H54 (cell line): ENCODE measurements at regions not wholly inside any gene's neighbourhood (a gene's known extent, or its start where the extent isn't known, plus 50 kb on each side); places are given as distances from the start of the nearest gene placed in this dataset.
A peak's percentile ranks its signal among the peaks of the same experiment; 100 is the strongest.

Experiments
- DNase-seq: peaks from one replicate; pipeline ENCODE4 v3.0.0; 2011; ENCODE audit warnings: low spot score, mixed read lengths; ENCODE audit not compliant: insufficient read length
- FAIRE-seq: peaks from 3 replicates; lab custom pipeline; 2011; peaks lifted over from hg19 to GRCh38; lab: Jason Lieb, UNC
- POLR2A ChIP-seq: IDR thresholded peaks from 2 replicates; pipeline ENCODE4 v1.6.1; 2011; ENCODE audit warnings: low read depth, mild to moderate bottlenecking, low read length

DNA sequence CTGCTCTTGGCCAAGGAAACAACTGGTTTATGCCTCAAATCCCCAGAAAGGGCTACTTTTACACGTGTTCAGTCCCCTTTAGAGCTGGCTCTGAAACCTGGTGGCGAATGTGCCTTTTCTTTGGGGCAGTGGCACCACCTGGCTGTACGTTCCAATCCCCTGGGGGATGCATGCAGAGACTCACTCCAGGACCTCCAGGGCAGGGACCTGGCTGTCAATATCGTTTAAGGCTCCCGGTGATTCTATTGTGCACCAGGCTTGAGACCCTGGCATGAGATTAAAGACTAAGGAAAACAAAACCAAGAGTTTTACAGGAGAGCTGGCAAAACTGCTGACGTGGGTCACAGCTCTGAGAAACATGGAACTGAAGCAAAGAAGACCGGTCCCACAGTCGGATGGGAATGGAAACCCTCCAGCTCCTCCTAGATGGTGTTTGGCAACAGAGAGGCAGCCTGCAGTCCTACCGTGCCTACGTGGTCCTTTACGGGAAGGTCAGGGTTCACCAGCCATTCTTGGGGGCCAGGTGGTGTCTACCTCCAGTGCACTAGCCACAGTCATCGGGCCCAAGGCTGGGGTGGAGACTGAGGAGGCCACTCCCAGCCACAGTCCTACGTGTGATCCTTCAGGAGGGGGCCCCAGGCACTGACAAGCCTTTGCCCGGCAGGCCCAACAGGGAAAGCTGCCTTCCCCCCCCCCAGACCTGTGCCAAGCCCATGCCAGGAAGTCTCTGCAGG is 203.3 kb upstream of the CST7 start:
- 0 out of 2 replicates have a peak, but pooled peaks have one; percentile 6 for TF ChIP-seq POLR2A
- FAIRE-seq (no peak), DNase-seq (no peak)

DNA sequence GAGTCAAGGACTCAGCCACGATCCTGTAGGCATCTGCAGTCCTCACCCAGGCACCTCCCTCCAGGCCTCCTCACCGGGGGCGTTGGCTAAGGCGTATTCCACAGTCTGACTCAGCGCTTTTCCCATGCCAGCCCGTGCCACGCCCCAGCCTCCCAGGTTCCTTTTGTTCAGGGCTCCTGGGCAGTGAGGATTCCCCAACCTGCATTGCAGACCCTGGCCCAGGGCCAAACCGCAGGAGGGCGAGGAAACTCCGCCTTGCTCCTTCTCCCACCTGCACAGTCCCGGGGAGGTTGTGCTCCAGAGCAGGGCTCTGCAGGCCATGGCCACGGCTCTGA is 202.8 kb upstream of the CST7 start:
- FAIRE-seq (peak; percentile 23), DNase-seq (peak; percentile 94)
- no peak for TF ChIP-seq POLR2A

DNA sequence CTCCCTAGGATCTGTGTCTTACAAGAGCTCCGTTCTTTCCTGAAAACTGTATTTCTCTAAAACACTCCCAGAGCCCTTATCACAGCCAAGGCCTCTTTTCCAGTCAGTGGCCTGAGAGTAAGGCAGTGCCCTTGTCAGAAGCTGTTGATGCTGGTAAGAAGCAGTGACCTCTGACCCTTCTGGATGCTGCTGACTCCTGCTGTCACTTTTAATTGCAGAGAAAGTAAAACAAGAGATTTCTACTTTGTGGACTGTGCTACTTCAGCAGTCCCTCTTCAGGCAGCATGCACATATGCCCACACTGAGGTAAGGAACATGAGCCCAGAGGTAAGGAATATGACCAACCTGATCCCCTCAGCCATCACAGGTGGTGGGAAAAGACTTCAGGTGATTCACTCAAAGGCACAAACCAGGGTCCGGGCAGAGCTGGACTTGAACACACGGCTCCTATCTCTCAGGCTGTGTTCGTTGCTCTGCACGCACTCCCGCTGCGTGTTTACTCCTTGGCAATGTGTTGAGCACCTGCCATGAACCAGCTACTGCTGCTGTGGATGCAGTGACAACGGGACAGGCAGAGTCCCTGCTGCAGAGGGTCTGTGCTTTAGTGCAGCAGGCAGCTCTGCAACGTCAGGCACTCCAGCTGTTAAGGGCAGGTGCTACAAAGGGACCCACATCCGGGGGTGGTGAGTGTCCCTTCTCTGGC is 201.9 kb upstream of the CST7 start:
- DNase-seq (no peak), FAIRE-seq (no peak)
- 0 out of 2 replicates have a peak, but pooled peaks have one; percentile 18 for TF ChIP-seq POLR2A

DNA sequence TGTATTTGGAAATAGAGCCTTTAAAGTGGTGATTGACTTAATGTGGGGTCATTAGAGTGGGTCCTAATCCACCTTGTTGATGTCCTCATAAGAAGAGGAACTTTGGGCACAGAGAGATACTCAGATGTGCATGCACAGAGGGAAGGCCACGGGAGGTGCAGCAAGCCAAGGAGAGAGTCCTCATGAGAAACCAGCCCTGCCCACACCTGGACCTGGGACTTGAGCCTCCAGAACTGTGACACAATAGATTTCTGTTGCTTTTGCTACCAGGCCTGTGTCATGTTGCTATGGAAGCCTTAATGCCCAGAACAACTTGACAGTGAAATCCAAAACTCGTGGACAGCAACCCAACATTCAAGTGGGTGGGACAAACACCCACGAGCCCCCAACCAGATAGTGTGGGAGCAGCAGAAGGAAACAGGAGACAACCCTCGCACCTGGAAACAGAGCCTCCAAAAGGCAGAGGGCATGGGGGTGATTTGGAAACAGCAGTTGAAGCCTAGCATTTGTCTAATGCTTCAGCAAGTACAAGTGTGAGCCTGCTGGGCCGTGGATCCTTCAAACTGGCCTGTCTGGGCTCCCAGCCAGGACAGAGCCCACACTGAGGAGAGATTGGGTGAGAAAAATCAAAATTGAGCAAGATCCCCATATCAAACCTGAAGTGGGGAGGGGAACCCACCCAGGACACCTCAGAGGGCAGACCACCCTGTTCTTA is 201.0 kb upstream of the CST7 start:
- no peak for FAIRE-seq
- DNase-seq: no peak
- no peak for TF ChIP-seq POLR2A

DNA sequence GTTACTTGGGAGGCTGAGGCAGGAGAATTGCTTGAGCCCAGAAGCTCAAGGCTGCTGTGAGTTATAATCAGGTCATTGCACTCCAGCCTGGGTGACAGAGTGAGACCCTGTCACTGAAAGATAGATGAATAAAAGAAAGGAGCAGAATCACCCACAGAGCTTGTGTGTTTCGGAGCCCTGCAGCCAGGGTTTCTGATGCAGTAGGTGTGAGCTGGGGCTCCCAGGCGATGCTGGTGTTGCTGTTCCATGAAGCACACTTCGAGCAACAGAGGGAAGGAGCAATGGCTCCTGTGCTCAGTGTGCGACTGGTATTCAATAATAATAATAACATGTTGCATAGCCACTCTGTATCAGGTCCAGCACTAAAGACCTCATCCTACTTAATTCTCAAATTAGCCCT is 197.5 kb upstream of the CST7 start:
- FAIRE-seq: no peak
- no peak for DNase-seq
- TF ChIP-seq POLR2A: no peak

DNA sequence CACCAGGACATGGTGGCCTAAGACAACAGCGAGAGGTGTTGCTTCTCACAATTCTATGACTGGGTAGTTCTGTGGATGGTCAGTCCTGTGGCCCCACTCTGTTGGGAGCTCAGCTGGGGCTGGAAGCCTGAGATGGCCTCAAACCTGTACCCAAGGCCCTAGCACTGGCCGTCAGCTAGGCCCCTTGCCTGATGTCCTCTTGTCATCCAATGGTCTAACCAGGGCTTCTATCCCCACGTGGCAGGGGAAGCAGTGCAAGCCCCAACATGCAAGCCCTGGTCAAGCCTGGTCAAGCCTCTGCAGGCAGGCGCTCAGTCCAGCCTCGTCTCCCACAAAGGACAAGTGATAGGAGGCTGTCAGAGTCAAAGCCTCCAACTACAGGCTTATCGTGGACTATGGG is 196.5 kb upstream of the CST7 start:
- TF ChIP-seq POLR2A: no peak
- FAIRE-seq: no peak

DNA sequence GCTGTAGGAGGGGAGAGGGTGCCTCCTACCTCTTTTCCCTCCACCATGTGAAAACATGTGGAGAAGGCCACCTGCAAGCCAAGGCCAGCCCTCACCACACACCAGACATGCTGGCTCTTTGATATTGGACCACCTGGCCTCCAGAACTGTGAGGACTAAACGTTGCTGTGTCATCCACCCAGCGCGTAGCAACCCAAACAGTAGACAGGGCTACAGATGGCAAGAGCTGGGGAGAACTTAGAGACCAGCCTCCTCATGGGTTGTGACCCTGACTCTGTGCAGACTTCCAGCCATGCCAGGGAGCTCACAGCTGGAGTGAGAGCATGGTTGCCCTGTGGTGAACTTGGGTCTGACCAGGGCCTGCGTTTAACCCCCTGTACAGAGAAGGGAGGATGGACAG is 195.9 kb upstream of the CST7 start:
- DNase-seq (no peak), FAIRE-seq (no peak)
- no peak for TF ChIP-seq POLR2A

More for the DNA sequence above, 196.5 kb upstream of the CST7 start:
- no peak for DNase-seq

DNA sequence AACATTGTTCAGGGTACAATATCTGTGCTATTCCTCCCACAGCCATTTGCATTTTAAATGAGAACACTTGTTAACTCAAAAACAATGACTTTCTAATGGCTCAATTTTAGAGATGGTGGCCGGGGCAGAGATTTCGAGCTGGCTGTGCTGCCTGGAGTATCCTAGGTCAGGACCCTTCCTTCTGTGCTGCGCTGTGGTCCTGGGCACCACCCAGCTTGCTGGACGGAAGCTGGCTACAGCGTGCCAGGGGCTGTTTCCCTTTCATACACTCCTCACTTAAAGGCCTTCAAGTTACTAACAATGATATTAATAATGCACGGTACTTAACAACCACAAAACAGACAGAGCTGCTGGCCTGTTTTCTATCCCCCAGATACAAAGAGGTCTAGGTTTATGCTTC is 194.4 kb upstream of the CST7 start:
- DNase-seq: no peak
- FAIRE-seq: no peak
- no peak for TF ChIP-seq POLR2A

DNA sequence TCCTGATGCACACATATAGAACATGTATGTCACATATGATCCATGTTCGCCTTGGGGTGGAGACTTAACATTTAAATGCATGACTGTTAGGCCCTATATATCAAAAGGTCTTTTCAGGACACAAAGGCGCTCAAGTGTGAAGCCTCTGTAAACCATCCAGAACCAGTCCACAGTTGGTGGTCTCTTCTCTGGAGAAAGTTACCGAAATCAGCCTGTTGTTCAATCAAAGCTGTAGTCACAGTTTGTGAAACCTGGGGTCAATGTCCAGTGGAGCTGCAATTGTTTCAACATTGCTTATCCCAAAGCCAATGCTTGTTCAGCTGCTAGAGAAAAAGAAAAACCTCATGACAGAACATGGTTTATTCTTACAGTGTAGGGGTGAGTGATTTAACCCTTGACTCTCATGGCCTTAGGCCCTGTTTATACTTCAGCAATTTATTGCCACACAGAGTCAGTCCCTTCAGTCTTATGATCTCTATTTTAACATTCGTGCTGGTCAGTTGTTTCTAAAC is 193.6 kb upstream of the CST7 start:
- DNase-seq: no peak
- FAIRE-seq: no peak
- TF ChIP-seq POLR2A: no peak

DNA sequence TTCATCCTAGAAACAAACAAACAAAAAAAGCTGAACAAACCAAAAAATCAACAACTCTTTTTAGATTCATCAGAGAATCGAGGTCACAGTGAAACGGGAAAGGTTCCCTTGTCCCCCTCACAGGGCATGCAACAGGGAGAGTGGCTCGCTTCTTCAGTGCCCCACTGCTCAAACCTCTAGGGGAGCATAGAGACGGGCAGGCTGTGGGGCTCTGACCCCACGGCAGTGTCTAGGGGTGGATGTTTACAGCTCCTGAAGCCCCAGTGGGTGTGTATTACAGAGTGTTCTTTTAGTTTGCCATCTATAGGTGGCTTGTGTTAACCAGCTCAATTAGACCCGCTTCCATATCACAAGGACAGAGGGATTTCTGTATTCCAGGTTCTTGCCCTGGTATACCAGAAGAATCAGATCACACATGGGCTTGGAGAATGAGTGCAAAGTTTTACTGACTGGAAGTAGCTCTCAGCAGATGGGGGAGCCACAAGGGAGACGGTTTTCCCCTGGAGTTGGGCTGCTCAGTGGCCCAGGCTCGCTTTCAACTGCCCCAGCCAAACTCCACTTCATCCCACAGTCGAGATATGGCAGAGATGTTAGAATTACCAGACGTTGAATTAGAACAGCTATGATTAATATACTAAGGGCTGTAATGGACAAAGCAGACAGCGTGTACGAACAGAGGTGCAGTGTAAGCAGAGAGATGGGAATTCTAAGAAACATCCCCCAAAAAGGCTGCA is 192.6 kb upstream of the CST7 start:
- FAIRE-seq: no peak
- no peak for TF ChIP-seq POLR2A
- DNase-seq: no peak

DNA sequence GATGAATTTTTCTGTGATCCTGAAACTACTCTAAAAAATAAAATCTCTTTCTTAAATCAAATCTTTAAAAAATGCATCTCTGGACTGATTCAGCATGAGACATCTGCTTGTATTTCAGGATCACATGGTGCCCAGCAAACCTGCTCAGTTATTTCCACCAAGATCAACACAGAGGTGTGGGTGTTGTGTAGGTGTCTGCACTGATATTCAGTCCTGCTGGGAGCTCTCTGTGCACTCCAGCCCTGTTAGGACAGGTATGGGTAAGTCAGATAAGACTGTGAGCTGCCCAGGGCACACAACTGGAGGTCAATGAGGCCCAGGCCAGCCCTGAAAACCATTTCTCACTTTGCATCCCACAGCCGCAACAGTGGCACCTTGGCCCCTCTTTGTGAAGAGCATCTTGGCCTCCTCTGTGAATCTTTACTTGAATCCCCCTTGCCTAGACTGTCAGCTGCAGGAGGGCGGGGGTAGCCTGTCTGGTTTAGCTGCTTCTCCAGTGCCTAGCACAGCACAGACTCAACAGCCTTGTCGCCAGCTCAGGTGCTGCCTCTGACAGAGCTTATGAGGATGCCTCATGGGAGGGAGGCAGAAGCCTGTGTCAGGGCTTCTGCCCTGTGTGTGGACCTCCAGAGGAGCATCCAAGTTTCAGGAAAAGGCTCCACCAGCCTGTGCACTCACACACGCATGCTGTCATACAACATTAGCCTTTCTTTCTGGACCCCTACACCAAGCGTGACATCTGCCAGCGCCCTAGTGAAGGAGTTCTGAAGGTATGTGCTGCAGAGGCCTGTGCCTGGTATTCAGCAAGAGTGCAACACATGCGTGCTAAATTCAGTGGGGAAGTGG is 187.6 kb upstream of the CST7 start:
- DNase-seq (no peak), FAIRE-seq (no peak)
- TF ChIP-seq POLR2A: no peak

DNA sequence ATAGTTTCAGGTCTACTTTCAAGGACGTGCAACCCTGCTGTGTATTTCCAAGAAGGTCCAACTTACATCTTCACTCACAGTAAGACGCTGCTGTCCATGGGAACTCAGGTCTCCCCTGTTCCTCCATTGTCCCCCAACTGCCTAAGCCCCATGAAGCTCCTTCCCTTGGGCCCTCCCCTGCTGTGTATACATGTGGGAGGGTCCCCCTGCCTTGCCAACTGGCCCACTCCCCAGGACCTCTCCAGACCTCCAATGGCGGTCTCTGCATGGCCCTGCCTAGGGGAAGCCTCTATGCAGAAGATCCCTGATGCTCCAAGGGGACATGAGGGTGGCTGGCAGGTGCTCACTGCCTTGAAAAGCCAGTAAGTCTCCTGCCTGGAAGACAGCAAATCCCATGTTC is 186.7 kb upstream of the CST7 start:
- no peak for TF ChIP-seq POLR2A
- DNase-seq (no peak), FAIRE-seq (no peak)
